Lung (tissue), 12 donors: ENCODE measurements at regions not wholly inside any gene's neighbourhood (a gene's known extent, or its start where the extent isn't known, plus 50 kb on each side); places are given as distances from the start of the nearest gene placed in this dataset. TPM values are rescaled to one million over a fixed set of nuclear protein-coding genes. Genes with fewer than 3 reads are reported as not detected.

Source experiments
- ATAC-seq: fragments of 200-7000 bp; cut with Tn5 transposase; one replicate; pipeline ENCODE4 v1.9.1; 2020; ENCODE audit warnings: moderate number of reproducible peaks; ENCODE audit not compliant: insufficient read depth, low FRiP score
- DNase-seq, 3 donors: peaks; one replicate each; pipeline ENCODE4 v3.0.0-alpha.2; 2013 to 2017
- H3K27ac ChIP-seq, 2 donors: one replicate each; pipeline ENCODE4 v1.5.1; 2013; ENCODE audit warnings: mild to moderate bottlenecking in 2 of 2, moderate library complexity in 2 of 2, control low read depth in 1 of 2, inconsistent platforms in 1 of 2, low read depth in 1 of 2, low read length in 1 of 2
- H3K27me3 ChIP-seq, 3 donors: one replicate each; pipeline ENCODE4 v1.5.1; 2013; ENCODE audit warnings: low read length in 2 of 3; ENCODE audit not compliant: control insufficient read depth in 3 of 3, insufficient read depth in 3 of 3
- H3K36me3 ChIP-seq, 4 donors: one replicate each; pipeline ENCODE4 v1.5.1; 2013; ENCODE audit warnings: low read length in 4 of 4, mild to moderate bottlenecking in 1 of 4, moderate library complexity in 1 of 4; ENCODE audit not compliant: control insufficient read depth in 4 of 4, insufficient read depth in 4 of 4
- H3K4me1 ChIP-seq, 5 donors: one replicate each; pipeline ENCODE4 v1.5.1; 2013; ENCODE audit warnings: low read length in 5 of 5, mild to moderate bottlenecking in 2 of 5, moderate library complexity in 1 of 5; ENCODE audit not compliant: control insufficient read depth in 5 of 5, insufficient read depth in 5 of 5
- H3K4me3 ChIP-seq: one replicate; pipeline ENCODE4 v1.5.1; 2013; ENCODE audit warnings: mild to moderate bottlenecking, control low read depth, moderate library complexity
- H3K9ac ChIP-seq, 2 donors: one replicate each; pipeline ENCODE4 v1.5.1; 2013; ENCODE audit warnings: low read length in 2 of 2, control low read depth in 1 of 2; ENCODE audit not compliant: insufficient read depth in 1 of 2
- H3K9me3 ChIP-seq, 4 donors: one replicate each; pipeline ENCODE4 v1.5.1; 2013; ENCODE audit warnings: low read length in 3 of 4, mild to moderate bottlenecking in 1 of 4, moderate library complexity in 1 of 4; ENCODE audit not compliant: control insufficient read depth in 4 of 4, insufficient read depth in 3 of 4
- WGBS, 2 donors: extraction: QIAGEN DNeasy Blood & Tissue Kit; methylation state at CpG; one replicate each; pipeline ENCODE4 v1.1.7; 2013; 5-methylcytosine and 5-hydroxymethylcytosine counted together
- small RNA-seq: library from RNA; depleted of rRNA; stranded (forward); fragments of <200 nt; gene quantifications from one replicate; pipeline ENCODE3, GENCODE V24; 2014; ENCODE audit warnings: low replicate concordance
- TF ChIP-seq, protein P1 (sequence below): IDR thresholded peaks from 2 replicates; pipeline ENCODE4 v1.5.1; 2012; ENCODE audit warnings: mild to moderate bottlenecking; ENCODE audit errors: control extremely low read depth, extremely low read depth
- donor health status: control.
- donor health status: control.
- donor health status: Bipolar disorder and iron deficiency.
- donor health status: healthy.
- donor health status: DM: yes; HTN: yes; CAD: no.

DNA sequence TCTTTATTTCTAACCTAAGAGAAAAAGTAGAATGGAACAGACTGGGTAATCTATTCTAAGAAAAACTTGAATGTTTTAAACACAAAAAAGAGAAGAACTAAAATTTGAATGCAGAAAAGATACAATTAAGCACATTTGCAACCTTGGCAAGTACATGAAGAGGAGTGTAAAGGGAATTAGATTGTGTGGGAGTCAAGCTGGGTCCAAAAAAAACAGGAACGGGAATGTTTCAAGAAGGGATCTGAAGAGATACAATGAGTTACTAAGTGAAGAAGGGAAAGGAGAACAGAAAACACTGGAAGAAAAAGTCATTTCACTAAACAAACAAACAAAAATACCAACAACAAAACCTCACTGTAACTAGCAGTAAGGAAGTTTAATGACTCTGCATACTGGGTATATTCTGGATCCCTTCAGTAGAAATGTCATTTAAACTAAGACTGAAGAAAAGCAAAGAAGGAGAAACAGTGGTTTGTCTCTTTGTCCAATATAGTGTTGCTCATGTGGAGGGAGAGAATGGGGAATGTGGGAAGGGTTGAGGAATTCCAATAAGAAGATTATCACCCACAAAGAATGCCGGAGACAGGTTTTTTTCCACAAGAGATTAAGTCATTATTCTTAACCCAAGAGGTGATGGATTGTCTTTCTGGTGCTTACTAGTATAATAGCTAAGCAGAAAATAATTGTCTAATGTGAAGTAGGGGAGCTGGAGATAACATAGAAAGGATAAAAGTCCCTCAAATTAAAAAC lies 50.4 kb upstream of the PTPN13 start:
- no peak overlapping the region for H3K27ac ChIP-seq
- TF ChIP-seq, protein P1, sequence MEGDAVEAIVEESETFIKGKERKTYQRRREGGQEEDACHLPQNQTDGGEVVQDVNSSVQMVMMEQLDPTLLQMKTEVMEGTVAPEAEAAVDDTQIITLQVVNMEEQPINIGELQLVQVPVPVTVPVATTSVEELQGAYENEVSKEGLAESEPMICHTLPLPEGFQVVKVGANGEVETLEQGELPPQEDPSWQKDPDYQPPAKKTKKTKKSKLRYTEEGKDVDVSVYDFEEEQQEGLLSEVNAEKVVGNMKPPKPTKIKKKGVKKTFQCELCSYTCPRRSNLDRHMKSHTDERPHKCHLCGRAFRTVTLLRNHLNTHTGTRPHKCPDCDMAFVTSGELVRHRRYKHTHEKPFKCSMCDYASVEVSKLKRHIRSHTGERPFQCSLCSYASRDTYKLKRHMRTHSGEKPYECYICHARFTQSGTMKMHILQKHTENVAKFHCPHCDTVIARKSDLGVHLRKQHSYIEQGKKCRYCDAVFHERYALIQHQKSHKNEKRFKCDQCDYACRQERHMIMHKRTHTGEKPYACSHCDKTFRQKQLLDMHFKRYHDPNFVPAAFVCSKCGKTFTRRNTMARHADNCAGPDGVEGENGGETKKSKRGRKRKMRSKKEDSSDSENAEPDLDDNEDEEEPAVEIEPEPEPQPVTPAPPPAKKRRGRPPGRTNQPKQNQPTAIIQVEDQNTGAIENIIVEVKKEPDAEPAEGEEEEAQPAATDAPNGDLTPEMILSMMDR, result no peak
- H3K27me3 ChIP-seq, result no peaks in the 10 kb centered on the region
- no peak overlapping the region for H3K9ac ChIP-seq
- H3K9me3 ChIP-seq, result peaks cover 0 to 5% (median 0%) of the 10 kb centered on the region in 4 donors
- H3K4me3 ChIP-seq, result no peak overlapping the region
- 58 to 72% methylated on average over 2 of the region's 2 CpGs for WGBS, 2 donors
- peaks cover 0 to 5% (median 0%) of the 10 kb centered on the region in 5 donors for H3K4me1 ChIP-seq
- no peaks in the 10 kb centered on the region for H3K36me3 ChIP-seq
- ATAC-seq (no peak), DNase-seq (no peak)

DNA sequence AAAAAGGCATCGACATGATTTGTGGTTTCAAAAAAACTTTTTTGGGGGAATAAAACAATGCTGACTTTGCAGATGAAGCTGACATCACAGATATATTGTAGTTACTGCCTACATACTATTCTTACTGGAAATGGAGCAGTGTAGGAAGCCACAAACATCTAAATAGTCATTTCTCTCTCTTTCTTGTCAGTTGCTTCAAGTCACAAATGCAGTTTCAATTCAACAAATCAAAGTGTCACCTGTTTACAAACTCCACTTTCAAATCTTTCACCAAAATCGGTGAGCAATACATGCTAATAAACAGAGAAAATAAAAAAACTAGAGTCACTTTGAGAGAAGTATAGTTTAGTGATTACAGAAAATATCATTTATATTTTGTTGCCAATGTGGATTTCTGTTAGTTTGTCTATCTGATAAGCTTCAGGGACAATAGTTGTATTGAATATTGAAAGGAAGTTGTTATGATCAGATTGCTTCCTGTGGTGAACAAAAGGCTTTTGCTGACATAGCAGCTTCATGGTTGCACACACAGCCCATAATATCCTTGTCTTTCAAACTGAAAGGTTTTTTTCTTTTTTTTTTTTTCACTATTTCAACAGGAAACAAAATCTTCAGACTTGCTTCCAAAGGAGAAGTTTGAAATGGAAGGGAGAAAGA lies 49.7 kb upstream of the PTPN13 start:
- H3K4me1 ChIP-seq, result peaks cover 0 to 5% (median 0%) of the 10 kb centered on the region in 5 donors
- no peak for DNase-seq
- TF ChIP-seq, protein P1, result no peak
- no peak overlapping the region for H3K4me3 ChIP-seq
- no peaks in the 10 kb centered on the region for H3K27me3 ChIP-seq
- 31 to 36% methylated on average over 2 of the region's 2 CpGs for WGBS, 2 donors
- no peaks in the 10 kb centered on the region for H3K36me3 ChIP-seq
- H3K27ac ChIP-seq, result no peak overlapping the region
- no peak for ATAC-seq
- peaks cover 0 to 5% (median 0%) of the 10 kb centered on the region in 4 donors for H3K9me3 ChIP-seq
- H3K9ac ChIP-seq, result no peak overlapping the region

Small RNA genes in the stretch of these regions (small RNA-seq; reads per million reads assigned to genes)
- gene MIR4452, result not detected
